Stimulated activated CD4-positive, alpha-beta T cell treated with anti-CD3 and anti-CD28 coated beads, Interleukin-4, amount 100 ng/mL, for 4 hours (primary cell): ENCODE measurements at regions not wholly inside any gene's neighbourhood (a gene's known extent, or its start where the extent isn't known, plus 50 kb on each side); places are given as distances from the start of the nearest gene placed in this dataset.

Source experiments
- DNase-seq, 2 experiments: peaks; one replicate each; pipeline ENCODE4 v3.0.0-alpha.2; 2020

DNA sequence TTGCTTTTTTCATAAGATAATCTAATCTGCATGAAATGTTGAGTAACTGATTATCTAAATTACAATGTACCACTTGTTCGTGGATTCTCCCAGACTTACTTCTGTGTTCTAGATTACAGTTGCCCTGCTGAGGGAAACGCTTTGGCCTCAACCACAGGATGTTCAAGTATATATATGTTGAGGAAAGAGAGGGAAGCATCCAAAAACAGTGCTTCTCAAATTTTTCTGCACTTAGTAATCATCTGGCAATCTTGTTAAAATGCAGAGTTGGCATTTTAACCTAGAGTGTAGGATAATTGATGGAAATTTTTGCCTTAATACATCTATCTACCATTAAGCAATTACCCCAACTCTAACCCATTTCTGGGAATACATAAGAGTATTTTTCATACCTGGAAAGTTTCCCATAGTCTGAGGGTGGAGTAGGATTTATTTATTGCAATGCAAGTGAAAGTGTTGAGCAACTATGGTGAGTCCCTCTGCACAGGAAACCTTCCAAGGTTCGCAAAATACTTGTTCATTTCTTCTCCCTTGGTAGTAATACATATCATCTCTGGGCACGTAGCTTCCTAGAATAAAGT lies 59.6 kb upstream of the C1GALT1 start:
- DNase-seq, result no peak

DNA sequence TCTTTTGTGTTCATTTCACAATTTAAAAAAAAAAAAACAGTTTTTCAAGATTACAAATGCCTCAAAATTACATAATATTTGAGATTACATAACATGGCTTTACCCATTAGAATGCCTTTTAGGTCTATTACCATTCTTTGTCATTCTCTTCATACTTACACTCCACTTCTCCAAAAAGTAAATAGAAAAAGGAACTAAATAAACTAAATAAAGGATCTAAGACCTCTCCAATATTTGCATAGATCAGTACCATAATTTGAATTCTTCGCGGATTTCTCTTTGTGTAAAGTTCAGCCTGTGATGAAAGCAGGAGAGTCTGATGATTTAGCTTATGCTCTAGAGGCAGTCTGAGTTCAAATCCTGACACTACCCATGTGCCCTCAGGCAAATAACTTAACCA lies 56.4 kb upstream of the C1GALT1 start:
- DNase-seq, result no peak

DNA sequence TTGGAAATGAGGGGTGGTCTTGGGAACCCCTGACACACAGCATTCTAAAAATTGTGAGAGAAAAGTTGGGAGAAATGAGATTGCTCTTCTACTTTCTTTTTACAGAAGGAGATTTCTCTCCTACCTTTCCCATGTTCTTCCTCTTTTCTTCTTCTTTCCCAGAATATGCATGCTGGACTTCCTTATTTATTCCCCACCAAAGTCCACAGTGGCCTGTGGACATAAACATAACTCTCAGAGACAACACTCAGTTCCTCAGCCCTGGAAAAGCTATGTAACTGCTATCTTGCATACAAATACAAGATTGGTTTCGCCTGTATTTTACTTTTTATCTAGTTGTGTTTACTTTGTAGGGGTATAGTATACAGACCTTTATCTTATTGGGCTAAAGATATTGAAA lies 54.6 kb upstream of the C1GALT1 start:
- no peak for DNase-seq

DNA sequence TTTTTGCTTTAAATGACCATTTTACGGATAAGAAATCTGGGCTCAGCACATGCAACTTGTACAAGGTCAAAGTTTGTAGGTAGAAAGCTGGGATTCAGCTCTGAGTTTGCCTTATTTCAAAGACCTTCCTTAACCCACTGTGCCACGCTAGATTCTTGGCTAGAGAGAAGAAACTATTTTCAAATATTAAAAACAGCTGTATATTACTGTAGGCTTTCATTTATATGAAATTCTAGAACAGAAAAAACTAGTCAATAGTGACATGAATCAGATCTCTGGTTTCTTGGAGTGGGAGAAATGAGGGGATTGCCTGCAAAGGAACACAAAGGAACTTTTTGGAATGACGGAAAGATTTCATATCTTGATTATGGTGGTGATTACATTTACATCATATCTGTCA lies 53.0 kb upstream of the C1GALT1 start:
- DNase-seq, result no peak

GRCh38 chr7:7131273-7131672 lies 51.1 kb upstream of the C1GALT1 start:
- no peak for DNase-seq
